Parathyroid adenoma (tissue), 2 donors: ENCODE measurements at regions not wholly inside any gene's neighbourhood (a gene's known extent, or its start where the extent isn't known, plus 50 kb on each side); places are given as distances from the start of the nearest gene placed in this dataset.
"Not testable (repeated sequence)": the region's sequence is repeated elsewhere in the genome, so short reads cannot be mapped to it uniquely, and the experiment has no call there.

ENCODE experiments used
- H2AFZ ChIP-seq: fragments of 300-600 bp; sonication (generic); one replicate; pipeline ENCODE4 v1.7.0; 2017; ENCODE audit warnings: antibody characterized with exemption, mild to moderate bottlenecking
- H3K27ac ChIP-seq: fragments of 300-600 bp; sonication (generic); one replicate; pipeline ENCODE4 v1.7.0; 2017
- H3K27me3 ChIP-seq: fragments of 300-600 bp; sonication (generic); one replicate; pipeline ENCODE4 v1.7.0; 2017; ENCODE audit warnings: low read length; ENCODE audit not compliant: control insufficient read depth, insufficient read depth
- H3K36me3 ChIP-seq: fragments of 300-600 bp; sonication (generic); one replicate; pipeline ENCODE4 v1.7.0; 2017; ENCODE audit warnings: low read length; ENCODE audit not compliant: control insufficient read depth, insufficient read depth
- H3K4me1 ChIP-seq: fragments of 300-600 bp; sonication (generic); one replicate; pipeline ENCODE4 v1.7.0; 2017; ENCODE audit warnings: control low read depth
- H3K4me2 ChIP-seq: fragments of 300-600 bp; sonication (generic); one replicate; pipeline ENCODE4 v1.7.0; 2017; ENCODE audit warnings: low read length
- H3K4me3 ChIP-seq: fragments of 300-600 bp; sonication (generic); one replicate; pipeline ENCODE4 v1.7.0; 2017; ENCODE audit warnings: low read depth, low read length
- H3K79me2 ChIP-seq: fragments of 300-600 bp; sonication (generic); one replicate; pipeline ENCODE4 v1.7.0; 2017; ENCODE audit warnings: control low read depth
- H3K9ac ChIP-seq: fragments of 300-600 bp; sonication (generic); one replicate; pipeline ENCODE4 v1.7.0; 2017; ENCODE audit warnings: mild to moderate bottlenecking
- H3K9me3 ChIP-seq: fragments of 300-600 bp; sonication (generic); one replicate; pipeline ENCODE4 v1.7.0; 2017; ENCODE audit warnings: low read length; ENCODE audit not compliant: control insufficient read depth
- CTCF ChIP-seq: fragments of 300-600 bp; sonication (generic); IDR thresholded peaks from one replicate; pipeline ENCODE4 v1.7.0; 2017; ENCODE audit warnings: antibody characterized with exemption, mild to moderate bottlenecking
- donor health status: primary hyperparathyroidism.

- no peak for TF ChIP-seq CTCF
- Histone ChIP-seq H3K9me3 (no peaks in the 10 kb centered on the region), H3K27me3 (no peaks in the 10 kb centered on the region), H3K27ac (no peak overlapping the region), H3K4me1 (no peaks in the 10 kb centered on the region), H3K36me3 (no peaks in the 10 kb centered on the region), H3K4me3 (no peak overlapping the region), H3K9ac (no peak overlapping the region), H3K79me2 (no peaks in the 10 kb centered on the region), H2AFZ (no peak overlapping the region), H3K4me2 (no peak overlapping the region)
Measured at GRCh38 chr2:149861034-149861433, 273.5 kb upstream of the MMADHC start.

- Histone ChIP-seq H2AFZ (no peak overlapping the region), H3K36me3 (no peaks in the 10 kb centered on the region), H3K27ac (no peak overlapping the region), H3K79me2 (no peaks in the 10 kb centered on the region), H3K4me1 (no peaks in the 10 kb centered on the region), H3K9ac (no peak overlapping the region), H3K4me3 (no peak overlapping the region), H3K27me3 (no peaks in the 10 kb centered on the region), H3K4me2 (no peak overlapping the region), H3K9me3 (no peaks in the 10 kb centered on the region)
- no peak for TF ChIP-seq CTCF
Measured at GRCh38 chr2:149860276-149860921, 272.8 kb upstream of the MMADHC start.

GRCh38 chr2:149858901-149859634 is 271.5 kb upstream of the MMADHC start:
- Histone ChIP-seq H2AFZ (no peak overlapping the region), H3K36me3 (no peaks in the 10 kb centered on the region), H3K27ac (no peak overlapping the region), H3K9me3 (no peaks in the 10 kb centered on the region), H3K4me2 (no peak overlapping the region), H3K9ac (no peak overlapping the region), H3K4me3 (no peak overlapping the region), H3K4me1 (no peaks in the 10 kb centered on the region), H3K27me3 (no peaks in the 10 kb centered on the region), H3K79me2 (no peaks in the 10 kb centered on the region)
- no peak for TF ChIP-seq CTCF

GRCh38 chr2:149858216-149858615 is 270.6 kb upstream of the MMADHC start:
- Histone ChIP-seq H3K79me2 (no peaks in the 10 kb centered on the region), H3K4me2 (no peak overlapping the region), H3K27me3 (no peaks in the 10 kb centered on the region), H3K4me1 (no peaks in the 10 kb centered on the region), H3K36me3 (no peaks in the 10 kb centered on the region), H3K9ac (no peak overlapping the region), H2AFZ (no peak overlapping the region), H3K27ac (no peak overlapping the region), H3K9me3 (no peaks in the 10 kb centered on the region), H3K4me3 (no peak overlapping the region)
- no peak for TF ChIP-seq CTCF

GRCh38 chr2:149857344-149857743 is 269.8 kb upstream of the MMADHC start:
- Histone ChIP-seq H2AFZ (no peak overlapping the region), H3K27me3 (no peaks in the 10 kb centered on the region), H3K4me3 (no peak overlapping the region), H3K4me1 (no peaks in the 10 kb centered on the region), H3K27ac (no peak overlapping the region), H3K9me3 (no peaks in the 10 kb centered on the region), H3K79me2 (no peaks in the 10 kb centered on the region), H3K9ac (no peak overlapping the region), H3K4me2 (no peak overlapping the region), H3K36me3 (no peaks in the 10 kb centered on the region)
- TF ChIP-seq CTCF: no peak

GRCh38 chr2:149855859-149856258 is 268.3 kb upstream of the MMADHC start:
- not testable (repeated sequence) for H3K4me1 ChIP-seq, H3K9ac ChIP-seq, H3K79me2 ChIP-seq, H3K27me3 ChIP-seq, H2AFZ ChIP-seq, H3K36me3 ChIP-seq, H3K4me3 ChIP-seq, H3K27ac ChIP-seq, H3K4me2 ChIP-seq, H3K9me3 ChIP-seq
